ENCODE measurements at regions not wholly inside any gene's neighbourhood (a gene's known extent, or its start where the extent isn't known, plus 50 kb on each side); places are given as distances from the start of the nearest gene placed in this dataset.

GRCh38 chrX:3440981-3441380, 94.5 kb upstream of the MXRA5 start:
- no peak for TF ChIP-seq POLR2A (IDR thresholded peaks at IDR 0.05; ENCODE audit: low read length)
- no peak for TF ChIP-seq GATA1 (IDR thresholded peaks at IDR 0.05; ENCODE audit: low read depth, low read length)
